Loucy (cell line): ENCODE measurements at regions not wholly inside any gene's neighbourhood (a gene's known extent, or its start where the extent isn't known, plus 50 kb on each side); places are given as distances from the start of the nearest gene placed in this dataset.

Source experiments
- H2AFZ ChIP-seq: fragments of 200-600 bp; sonication (generic); 2 replicates; pipeline ENCODE4 v1.6.0; 2016; ENCODE audit warnings: antibody characterized with exemption, mild to moderate bottlenecking, low read length, moderate library complexity
- H3F3A ChIP-seq: fragments of 200-600 bp; 2 replicates; pipeline ENCODE4 v1.6.0; 2016; ENCODE audit warnings: antibody characterized with exemption, low read depth, mild to moderate bottlenecking
- H3K27me3 ChIP-seq: fragments of 200-600 bp; sonication (generic); 2 replicates; pipeline ENCODE4 v1.6.1; 2014; ENCODE audit warnings: low read length, mild to moderate bottlenecking; ENCODE audit not compliant: insufficient read depth, poor library complexity, severe bottlenecking
- H3K36me3 ChIP-seq: fragments of 200-600 bp; sonication (generic); 2 replicates; pipeline ENCODE4 v1.6.1; 2016; ENCODE audit warnings: low read length; ENCODE audit not compliant: insufficient read depth
- H3K4me1 ChIP-seq: fragments of 200-600 bp; sonication (generic); 2 replicates; pipeline ENCODE4 v1.5.1; 2014; ENCODE audit warnings: low read length, mild to moderate bottlenecking; ENCODE audit not compliant: insufficient read depth, poor library complexity, severe bottlenecking
- H3K4me2 ChIP-seq: fragments of 200-600 bp; sonication (generic); 2 replicates; pipeline ENCODE4 v1.6.0; 2014; ENCODE audit warnings: antibody characterized with exemption, low read length, low read depth, mild to moderate bottlenecking; ENCODE audit not compliant: poor library complexity, severe bottlenecking
- H3K4me3 ChIP-seq: fragments of 200-600 bp; sonication (generic); 2 replicates; pipeline ENCODE4 v1.5.1; 2014; ENCODE audit warnings: low read length, mild to moderate bottlenecking, mixed read lengths; ENCODE audit not compliant: poor library complexity, severe bottlenecking
- H3K79me2 ChIP-seq: fragments of 200-600 bp; sonication (generic); 2 replicates; pipeline ENCODE4 v1.6.1; 2014; ENCODE audit warnings: low read length; ENCODE audit not compliant: insufficient read depth
- H3K9ac ChIP-seq: fragments of 200-600 bp; sonication (generic); 2 replicates; pipeline ENCODE4 v1.6.0; 2014; ENCODE audit warnings: mild to moderate bottlenecking, low read depth, low read length, moderate library complexity; ENCODE audit not compliant: poor library complexity, severe bottlenecking
- H3K9me2 ChIP-seq: fragments of 200-600 bp; sonication (generic); replicated peaks from 2 replicates; pipeline ENCODE4 v1.6.1; 2016; ENCODE audit warnings: low read depth, low read length, mixed read lengths
- H3K9me3 ChIP-seq: fragments of 200-600 bp; sonication (generic); 2 replicates; pipeline ENCODE4 v1.6.1; 2014; ENCODE audit warnings: mild to moderate bottlenecking, antibody characterized with exemption, low read length, low read depth; ENCODE audit not compliant: insufficient read depth
- H4K20me1 ChIP-seq: fragments of 200-600 bp; sonication (generic); 2 replicates; pipeline ENCODE4 v1.6.0; 2014; ENCODE audit warnings: antibody characterized with exemption, low read length, mild to moderate bottlenecking; ENCODE audit not compliant: insufficient read depth, poor library complexity, severe bottlenecking
- CTCF ChIP-seq: fragments of 200-600 bp; sonication (generic); conservative IDR thresholded peaks from 2 replicates; pipeline ENCODE4 v1.5.1; 2014; ENCODE audit warnings: mild to moderate bottlenecking, antibody characterized with exemption, low read length
- EZH2phosphoT487 ChIP-seq: fragments of 200-600 bp; IDR thresholded peaks from 2 replicates; pipeline ENCODE4 v1.6.1; 2018; ENCODE audit warnings: antibody characterized with exemption, mild to moderate bottlenecking, moderate library complexity, borderline replicate concordance

GRCh38 chr2:180222644-180223043 lies 215.5 kb upstream of the CWC22 start:
- no peaks in the 10 kb centered on the region for H3K27me3 ChIP-seq
- H4K20me1 ChIP-seq = no peaks in the 10 kb centered on the region
- no peaks in the 10 kb centered on the region for H3K9me3 ChIP-seq
- H3K4me3 ChIP-seq = no peak overlapping the region
- no peaks in the 10 kb centered on the region for H3K79me2 ChIP-seq
- H3K4me1 ChIP-seq = no peaks in the 10 kb centered on the region
- no peak overlapping the region for H2AFZ ChIP-seq
- no peaks in the 10 kb centered on the region for H3K36me3 ChIP-seq
- H3K9ac ChIP-seq = no peak overlapping the region
- no peaks in the 10 kb centered on the region for H3K9me2 ChIP-seq
- no peaks in the 10 kb centered on the region for H3F3A ChIP-seq
- no peak overlapping the region for H3K4me2 ChIP-seq
- TF ChIP-seq EZH2phosphoT487 (no peak), CTCF (no peak)

GRCh38 chr2:180219491-180219890 lies 212.4 kb upstream of the CWC22 start:
- H3K9me2 ChIP-seq = no peaks in the 10 kb centered on the region
- no peak overlapping the region for H2AFZ ChIP-seq
- H3F3A ChIP-seq = no peaks in the 10 kb centered on the region

GRCh38 chr2:180208841-180209240 lies 201.7 kb upstream of the CWC22 start:
- H3K79me2 ChIP-seq = no peaks in the 10 kb centered on the region
- H3K9ac ChIP-seq = no peak overlapping the region
- no peak overlapping the region for H3K4me3 ChIP-seq
- H3K36me3 ChIP-seq = no peaks in the 10 kb centered on the region
- H3F3A ChIP-seq = no peaks in the 10 kb centered on the region
- no peak overlapping the region for H2AFZ ChIP-seq
- no peaks in the 10 kb centered on the region for H3K4me1 ChIP-seq
- no peaks in the 10 kb centered on the region for H4K20me1 ChIP-seq
- H3K27me3 ChIP-seq = no peaks in the 10 kb centered on the region
- H3K9me2 ChIP-seq = no peaks in the 10 kb centered on the region; the same call in 1 of the 2 replicates
- no peak for TF ChIP-seq EZH2phosphoT487
- no peak for TF ChIP-seq CTCF
- no peak overlapping the region for H3K4me2 ChIP-seq
- H3K9me3 ChIP-seq = no peaks in the 10 kb centered on the region

More at GRCh38 chr2:180219491-180219890, 212.4 kb upstream of the CWC22 start:
- TF ChIP-seq CTCF (no peak), EZH2phosphoT487 (no peak)
- H3K4me3 ChIP-seq = no peak overlapping the region
- no peaks in the 10 kb centered on the region for H4K20me1 ChIP-seq
- no peaks in the 10 kb centered on the region for H3K36me3 ChIP-seq
- H3K9me3 ChIP-seq = no peaks in the 10 kb centered on the region
- H3K9ac ChIP-seq = no peak overlapping the region
- H3K79me2 ChIP-seq = no peaks in the 10 kb centered on the region
- H3K27me3 ChIP-seq = no peaks in the 10 kb centered on the region
- no peaks in the 10 kb centered on the region for H3K4me1 ChIP-seq
- H3K4me2 ChIP-seq = no peak overlapping the region
